ENCODE measurements at regions not wholly inside any gene's neighbourhood (a gene's known extent, or its start where the extent isn't known, plus 50 kb on each side); places are given as distances from the start of the nearest gene placed in this dataset.
A peak's percentile ranks its signal among the peaks of the same experiment; 100 is the strongest.

GRCh38 chr18:10350661-10351060 is 103.8 kb upstream of the APCDD1 start:
- H3K9me3 Mint-ChIP-seq = peaks cover under 1% of the 10 kb centered on the region
- DNase-seq (ENCODE audit: low spot score in 2 of 2, unreplicated experiment in 2 of 2) = no peak
- H3K36me3 Mint-ChIP-seq = no peaks in the 10 kb centered on the region
- peaks cover 69% of the 10 kb centered on the region for H3K4me1 Mint-ChIP-seq
- no peaks in the 10 kb centered on the region for H3K27me3 Mint-ChIP-seq (ENCODE audit: low read depth)
- TF ChIP-seq, protein P1, sequence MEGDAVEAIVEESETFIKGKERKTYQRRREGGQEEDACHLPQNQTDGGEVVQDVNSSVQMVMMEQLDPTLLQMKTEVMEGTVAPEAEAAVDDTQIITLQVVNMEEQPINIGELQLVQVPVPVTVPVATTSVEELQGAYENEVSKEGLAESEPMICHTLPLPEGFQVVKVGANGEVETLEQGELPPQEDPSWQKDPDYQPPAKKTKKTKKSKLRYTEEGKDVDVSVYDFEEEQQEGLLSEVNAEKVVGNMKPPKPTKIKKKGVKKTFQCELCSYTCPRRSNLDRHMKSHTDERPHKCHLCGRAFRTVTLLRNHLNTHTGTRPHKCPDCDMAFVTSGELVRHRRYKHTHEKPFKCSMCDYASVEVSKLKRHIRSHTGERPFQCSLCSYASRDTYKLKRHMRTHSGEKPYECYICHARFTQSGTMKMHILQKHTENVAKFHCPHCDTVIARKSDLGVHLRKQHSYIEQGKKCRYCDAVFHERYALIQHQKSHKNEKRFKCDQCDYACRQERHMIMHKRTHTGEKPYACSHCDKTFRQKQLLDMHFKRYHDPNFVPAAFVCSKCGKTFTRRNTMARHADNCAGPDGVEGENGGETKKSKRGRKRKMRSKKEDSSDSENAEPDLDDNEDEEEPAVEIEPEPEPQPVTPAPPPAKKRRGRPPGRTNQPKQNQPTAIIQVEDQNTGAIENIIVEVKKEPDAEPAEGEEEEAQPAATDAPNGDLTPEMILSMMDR (IDR thresholded peaks at IDR 0.05; ENCODE audit: unreplicated experiment) = no peak
- no peak overlapping the region for H3K4me3 Mint-ChIP-seq
- peak overlapping the region; percentile 75 for H3K27ac Mint-ChIP-seq

DNA sequence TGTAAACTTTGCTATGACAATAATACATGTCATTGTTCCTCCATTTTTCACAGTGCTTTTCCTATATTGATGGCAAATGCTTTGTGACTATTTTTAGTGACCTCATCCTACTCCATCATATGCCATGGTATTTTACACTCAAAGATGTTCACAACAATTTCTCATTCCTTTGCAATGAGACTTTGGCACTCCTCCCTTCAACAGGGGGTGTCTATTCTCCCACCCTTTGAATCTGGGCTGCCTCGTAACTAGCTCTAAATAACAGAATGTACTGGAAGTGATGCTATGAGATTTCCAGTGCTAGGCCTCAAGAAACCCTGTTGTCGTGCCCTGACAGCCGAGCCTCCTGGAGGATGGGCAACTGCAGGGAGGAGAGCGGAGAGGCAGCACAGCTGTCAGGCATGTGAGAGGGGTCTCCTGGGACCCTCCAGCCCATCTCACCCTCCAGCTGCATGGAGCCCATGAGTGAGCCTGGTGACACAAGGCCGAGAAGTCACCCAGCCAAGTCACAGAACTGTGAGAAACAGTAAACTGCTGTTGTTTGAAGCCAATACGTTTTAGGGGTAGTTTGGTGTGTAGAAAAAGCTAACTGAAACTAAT is 103.1 kb upstream of the APCDD1 start:
- peaks cover 7% of the 10 kb centered on the region for H3K9me3 Mint-ChIP-seq
- peaks cover 65% of the 10 kb centered on the region for H3K4me1 Mint-ChIP-seq
- H3K4me3 Mint-ChIP-seq = no peak overlapping the region
- TF ChIP-seq, protein P1 (IDR thresholded peaks at IDR 0.05; ENCODE audit: unreplicated experiment) = no peak
- no peak overlapping the region for H3K27ac Mint-ChIP-seq
- no peaks in the 10 kb centered on the region for H3K27me3 Mint-ChIP-seq (ENCODE audit: low read depth)
- no peaks in the 10 kb centered on the region for H3K36me3 Mint-ChIP-seq
- DNase-seq (ENCODE audit: low spot score in 2 of 2, unreplicated experiment in 2 of 2) = no peak

GRCh38 chr18:10351858-10352257 is 102.6 kb upstream of the APCDD1 start:
- H3K27me3 Mint-ChIP-seq (ENCODE audit: low read depth) = no peaks in the 10 kb centered on the region
- DNase-seq (ENCODE audit: low spot score in 2 of 2, unreplicated experiment in 2 of 2) = no peak
- no peak overlapping the region for H3K27ac Mint-ChIP-seq
- H3K36me3 Mint-ChIP-seq = peaks cover 3% of the 10 kb centered on the region
- peaks cover 11% of the 10 kb centered on the region for H3K9me3 Mint-ChIP-seq
- H3K4me3 Mint-ChIP-seq = no peak overlapping the region
- peaks cover 62% of the 10 kb centered on the region for H3K4me1 Mint-ChIP-seq
- TF ChIP-seq, protein P1 (IDR thresholded peaks at IDR 0.05; ENCODE audit: unreplicated experiment) = no peak

- DNase-seq (ENCODE audit: low spot score in 2 of 2, unreplicated experiment in 2 of 2) = no peak
Measured at GRCh38 chr18:10352671-10353070, 101.8 kb upstream of the APCDD1 start.

DNA sequence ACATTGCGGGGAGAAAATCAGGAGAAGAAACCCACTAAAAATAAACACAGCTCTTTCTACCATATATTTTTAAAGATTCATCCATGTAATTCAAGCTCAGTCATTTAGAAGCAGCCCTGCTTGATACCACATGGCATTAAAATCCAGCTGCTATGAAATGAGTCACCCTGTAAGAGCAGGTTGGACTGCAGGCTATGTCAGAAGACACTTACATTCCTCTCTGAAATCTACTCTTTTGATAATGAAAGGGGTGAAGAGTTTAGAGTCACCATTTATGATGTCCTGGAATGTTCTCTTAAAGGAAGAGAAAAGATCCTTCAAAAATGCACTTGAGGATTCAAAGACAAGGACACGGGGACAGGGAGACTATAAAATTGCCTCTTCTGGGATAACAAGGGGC is 100.6 kb upstream of the APCDD1 start:
- H3K27me3 Mint-ChIP-seq (ENCODE audit: low read depth) = no peaks in the 10 kb centered on the region
- no peak overlapping the region for H3K4me3 Mint-ChIP-seq
- no peak for DNase-seq (ENCODE audit: low spot score in 2 of 2, unreplicated experiment in 2 of 2)
- TF ChIP-seq, protein P1 (IDR thresholded peaks at IDR 0.05; ENCODE audit: unreplicated experiment) = no peak
- peaks cover 18% of the 10 kb centered on the region for H3K9me3 Mint-ChIP-seq
- H3K36me3 Mint-ChIP-seq = peaks cover 3% of the 10 kb centered on the region
- peak overlapping the region; percentile 81 for H3K27ac Mint-ChIP-seq
- H3K4me1 Mint-ChIP-seq = peaks cover 51% of the 10 kb centered on the region

More at GRCh38 chr18:10352671-10353070, 101.8 kb upstream of the APCDD1 start:
- Mint-ChIP-seq H3K36me3 (peaks cover 3% of the 10 kb centered on the region), H3K27me3 (ENCODE audit: low read depth) (no peaks in the 10 kb centered on the region), H3K4me3 (no peak overlapping the region), H3K4me1 (peaks cover 58% of the 10 kb centered on the region), H3K27ac (peak overlapping the region; percentile 37), H3K9me3 (peaks cover 16% of the 10 kb centered on the region)
- TF ChIP-seq, protein P1 (IDR thresholded peaks at IDR 0.05; ENCODE audit: unreplicated experiment) = no peak
